ENCODE measurements at regions not wholly inside any gene's neighbourhood (a gene's known extent, or its start where the extent isn't known, plus 50 kb on each side); places are given as distances from the start of the nearest gene placed in this dataset.

DNA sequence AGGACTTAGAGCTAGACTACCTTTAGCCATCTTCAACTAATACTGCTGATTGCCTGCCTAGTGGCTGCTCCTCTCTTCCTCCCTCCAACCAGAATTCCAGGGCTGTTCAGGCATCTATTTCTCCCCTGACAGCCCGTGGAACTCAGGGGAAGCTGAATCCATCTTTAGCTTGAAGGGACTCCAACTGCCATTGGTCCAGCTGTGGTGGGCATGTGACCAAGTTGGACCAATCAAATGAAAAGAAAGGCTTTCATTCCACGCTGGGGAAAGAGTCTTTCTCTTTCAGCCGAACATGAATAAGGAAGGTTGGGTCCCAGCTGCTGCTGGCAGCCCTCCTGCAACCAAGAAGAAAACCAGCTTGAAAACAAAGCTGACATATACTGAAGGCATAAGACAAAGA, 168.5 kb upstream of the OBI1 start:
- TF ChIP-seq EZH2 (IDR thresholded peaks at IDR 0.05; ENCODE audit: low read depth, low read length, severe bottlenecking), result no peak
- TF ChIP-seq EP300 (IDR thresholded peaks at IDR 0.05; ENCODE audit: borderline replicate concordance in 1 of 2, low read depth in 2 of 2, low read length in 2 of 2), result no peak
- TF ChIP-seq CEBPB (IDR thresholded peaks at IDR 0.05; ENCODE audit: low read depth, low read length), result no peak
- no peak for TF ChIP-seq TAF1 (IDR thresholded peaks at IDR 0.05; ENCODE audit: low read depth, low read length)
- TF ChIP-seq, protein P1, sequence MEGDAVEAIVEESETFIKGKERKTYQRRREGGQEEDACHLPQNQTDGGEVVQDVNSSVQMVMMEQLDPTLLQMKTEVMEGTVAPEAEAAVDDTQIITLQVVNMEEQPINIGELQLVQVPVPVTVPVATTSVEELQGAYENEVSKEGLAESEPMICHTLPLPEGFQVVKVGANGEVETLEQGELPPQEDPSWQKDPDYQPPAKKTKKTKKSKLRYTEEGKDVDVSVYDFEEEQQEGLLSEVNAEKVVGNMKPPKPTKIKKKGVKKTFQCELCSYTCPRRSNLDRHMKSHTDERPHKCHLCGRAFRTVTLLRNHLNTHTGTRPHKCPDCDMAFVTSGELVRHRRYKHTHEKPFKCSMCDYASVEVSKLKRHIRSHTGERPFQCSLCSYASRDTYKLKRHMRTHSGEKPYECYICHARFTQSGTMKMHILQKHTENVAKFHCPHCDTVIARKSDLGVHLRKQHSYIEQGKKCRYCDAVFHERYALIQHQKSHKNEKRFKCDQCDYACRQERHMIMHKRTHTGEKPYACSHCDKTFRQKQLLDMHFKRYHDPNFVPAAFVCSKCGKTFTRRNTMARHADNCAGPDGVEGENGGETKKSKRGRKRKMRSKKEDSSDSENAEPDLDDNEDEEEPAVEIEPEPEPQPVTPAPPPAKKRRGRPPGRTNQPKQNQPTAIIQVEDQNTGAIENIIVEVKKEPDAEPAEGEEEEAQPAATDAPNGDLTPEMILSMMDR (IDR thresholded peaks at IDR 0.05; ENCODE audit: control extremely low read depth in 1 of 3, insufficient read depth in 1 of 3, low read depth in 1 of 3, low read length in 3 of 3), result no peak
- no peak for TF ChIP-seq CREB1 (IDR thresholded peaks at IDR 0.05)
- TF ChIP-seq BRCA1 (IDR thresholded peaks at IDR 0.05; ENCODE audit: low read depth, low read length), result no peak
- no peak for TF ChIP-seq CHD1 (IDR thresholded peaks at IDR 0.05; ENCODE audit: low read depth, low read length)
- TF ChIP-seq RNF2 (IDR thresholded peaks at IDR 0.05; ENCODE audit: borderline replicate concordance, low read depth, low read length, missing control alignments, poor library complexity, severe bottlenecking), result no peak

Measured in H1 (cell line).